ENCODE measurements at regions not wholly inside any gene's neighbourhood (a gene's known extent, or its start where the extent isn't known, plus 50 kb on each side); places are given as distances from the start of the nearest gene placed in this dataset.

GRCh38 chr16:58832386-58832895 is 98.3 kb upstream of the GOT2 start:
- TF ChIP-seq CTCF (conservative IDR thresholded peaks at IDR 0.05), result no peak
- no peak for TF ChIP-seq EZH2 (IDR thresholded peaks at IDR 0.05; ENCODE audit: low read depth)

Data from PC-9 (cell line).